K562 (cell line): ENCODE measurements at regions not wholly inside any gene's neighbourhood (a gene's known extent, or its start where the extent isn't known, plus 50 kb on each side); places are given as distances from the start of the nearest gene placed in this dataset.
A peak's percentile ranks its signal among the peaks of the same experiment; 100 is the strongest.

ENCODE experiments used
- ATAC-seq: fragments of 200-7000 bp; cut with Tn5 transposase; 3 replicates; pipeline ENCODE4 v1.9.1; 2020; ENCODE audit warnings: moderate library complexity
- BruUV-seq: library from RNA; stranded (reverse); fragments of 400-500 nt; replicated peaks from 2 replicates; lab custom pipeline; 2021; lab: Mats Ljungman, UMichigan
- CTCF ChIA-PET: fragments of 300-600 bp; formaldehyde crosslinking; extraction: SDS; loops from one replicate; lab custom pipeline; 2021; ENCODE audit warnings: low intra/inter-chr PET ratio; lab: Yijun Ruan, JAX
- POLR2A ChIA-PET: fragments of 300-600, 350-650 bp; sonication (Branson Sonifier 250); formaldehyde crosslinking; extraction: SDS; loops from one replicate; lab custom pipeline; 2021; ENCODE audit warnings: antibody characterized with exemption, inconsistent platforms; lab: Yijun Ruan, JAX
- DNase-seq, 4 experiments: peaks; one replicate each; pipeline versions ENCODE4 v3.0.0 to v3.0.0-alpha.2; 2011 to 2018; ENCODE audit warnings: low spot score in 3 of 4, mixed read lengths in 3 of 4; ENCODE audit errors: extremely low read depth in 1 of 4
- FAIRE-seq: peaks from 2 replicates; lab custom pipeline; 2011; peaks lifted over from hg19 to GRCh38; lab: Jason Lieb, UNC
- H2AFZ ChIP-seq: 2 replicates; pipeline ENCODE4 v1.6.0; 2011; ENCODE audit warnings: low read depth, low read length, control low read depth, inconsistent platforms
- H3K27ac ChIP-seq: fragments of 200-600 bp; 3 replicates; pipeline ENCODE4 v1.8.0; 2011; ENCODE audit warnings: low read depth, mild to moderate bottlenecking, control low read depth, inconsistent platforms, low read length, moderate library complexity, mixed read lengths; ENCODE audit errors: extremely low read depth
- H3K27me3 ChIP-seq, 2 experiments: fragments of 300-600 bp in 1 of 2; 2 replicates in 1 of 2; 3 replicates in 1 of 2; pipeline versions ENCODE4 v1.6.0 to v1.8.0; 2011; ENCODE audit warnings: inconsistent platforms in 2 of 2, low read length in 2 of 2, mild to moderate bottlenecking in 1 of 2, mixed read lengths in 1 of 2, moderate library complexity in 1 of 2; ENCODE audit not compliant: control insufficient read depth in 2 of 2, insufficient read depth in 2 of 2
- H3K36me3 ChIP-seq: fragments of 300-600 bp; 3 replicates; pipeline ENCODE4 v1.8.0; 2011; ENCODE audit warnings: mild to moderate bottlenecking, low read length, inconsistent platforms; ENCODE audit not compliant: control insufficient read depth, insufficient read depth
- H3K4me1 ChIP-seq, 2 experiments: fragments of 200-600 bp in 1 of 2; replicated peaks in 1 of 2; 2 replicates in 1 of 2; 3 replicates in 1 of 2; pipeline versions ENCODE4 v1.5.1 to v1.8.0; 2011; ENCODE audit warnings: inconsistent platforms in 2 of 2, low read length in 2 of 2, mild to moderate bottlenecking in 1 of 2, mixed read lengths in 1 of 2, moderate library complexity in 1 of 2; ENCODE audit not compliant: control insufficient read depth in 2 of 2, insufficient read depth in 2 of 2
- H3K4me2 ChIP-seq: 2 replicates; pipeline ENCODE4 v1.6.1; 2011; ENCODE audit warnings: low read length, control low read depth, inconsistent platforms, mixed read lengths; ENCODE audit not compliant: insufficient read depth
- H3K4me3 ChIP-seq: fragments of 200-600 bp; sonication (generic), shearing (Covaris generic); 2 replicates; pipeline ENCODE4 v1.5.1; 2016; ENCODE audit warnings: control low read depth, inconsistent platforms
- H3K79me2 ChIP-seq: fragments of 200-600 bp; 3 replicates; pipeline ENCODE4 v1.8.0; 2011; ENCODE audit warnings: low read length, inconsistent platforms; ENCODE audit not compliant: control insufficient read depth, insufficient read depth
- H3K9ac ChIP-seq, 2 experiments: 2 replicates each; pipeline versions ENCODE4 v1.6.0 to v1.6.1; 2011; ENCODE audit warnings: low read depth in 2 of 2, low read length in 2 of 2, control low read depth in 1 of 2, inconsistent platforms in 1 of 2, mild to moderate bottlenecking in 1 of 2, mixed read lengths in 1 of 2; ENCODE audit not compliant: insufficient read depth in 1 of 2
- H3K9me1 ChIP-seq: one replicate; pipeline ENCODE4 v1.6.0; 2011; ENCODE audit warnings: inconsistent platforms, mild to moderate bottlenecking, low read length, moderate library complexity; ENCODE audit not compliant: control insufficient read depth, insufficient read depth
- H3K9me3 ChIP-seq: replicated peaks from 2 replicates; pipeline ENCODE4 v1.5.1; 2011; ENCODE audit warnings: low read depth, low read length, inconsistent platforms; ENCODE audit not compliant: control insufficient read depth, insufficient read depth
- H4K20me1 ChIP-seq: replicated peaks from 2 replicates; pipeline ENCODE4 v1.6.1; 2011; ENCODE audit warnings: low read length, inconsistent platforms, mixed read lengths; ENCODE audit not compliant: control insufficient read depth, insufficient read depth
- CBFA2T2 ChIP-seq: fragments of 450-650 bp; conservative IDR thresholded peaks from 2 replicates; pipeline ENCODE4 v1.6.1; 2017; ENCODE audit warnings: mild to moderate bottlenecking
- CBFB ChIP-seq: sonication (generic); formaldehyde crosslinking; IDR thresholded peaks from 2 replicates; pipeline ENCODE4 v1.4.0; 2020; ENCODE audit warnings: mild to moderate bottlenecking, missing genetic modification reagents
- DACH1 ChIP-seq: fragments of 450-650 bp; IDR thresholded peaks from 2 replicates; pipeline ENCODE4 v1.6.1; 2018; ENCODE audit not compliant: partially characterized antibody
- DEAF1 ChIP-seq: fragments of 450-650 bp; formaldehyde crosslinking; IDR thresholded peaks from 2 replicates; pipeline ENCODE4 v1.4.0; 2020; ENCODE audit warnings: mild to moderate bottlenecking, moderate library complexity
- ERF ChIP-seq: fragments of 450-650 bp; formaldehyde crosslinking; IDR thresholded peaks from 2 replicates; pipeline ENCODE4 v1.4.0; 2020; ENCODE audit warnings: mild to moderate bottlenecking, mixed read lengths
- KHSRP ChIP-seq: fragments of 450-650 bp; IDR thresholded peaks from 2 replicates; pipeline ENCODE4 v1.6.1; 2017
- RAD21 ChIP-seq, 2 experiments: fragments of 250-450 bp in 1 of 2; fragments of 450-650 bp in 1 of 2; sonication (Bioruptor Pico) in 1 of 2; formaldehyde crosslinking in 1 of 2; IDR thresholded peaks in 1 of 2; conservative IDR thresholded peaks in 1 of 2; 2 replicates each; pipeline versions ENCODE4 v1.4.0 to v1.8.0; 2020 to 2022; ENCODE audit warnings: mild to moderate bottlenecking in 2 of 2, moderate library complexity in 1 of 2
- TFAP4 ChIP-seq: sonication (generic); formaldehyde crosslinking; IDR thresholded peaks from 2 replicates; pipeline ENCODE4 v1.8.0; 2022; ENCODE audit warnings: missing genetic modification reagents, mild to moderate bottlenecking, moderate library complexity, borderline replicate concordance
- ZNF609 ChIP-seq: sonication (generic); formaldehyde crosslinking; IDR thresholded peaks from 2 replicates; pipeline ENCODE4 v1.8.1; 2023; ENCODE audit warnings: missing genetic modification reagents, mild to moderate bottlenecking, borderline replicate concordance
- WGBS: fragments of 100-300 bp; shearing (Covaris generic); methylation state at CpG from one replicate; pipeline ENCODE4 v1.1.6; 2016; ENCODE audit warnings: low coverage, mixed read lengths; ENCODE audit not compliant: insufficient coverage; ENCODE audit errors: missing lambda C conversion rate; 5-methylcytosine and 5-hydroxymethylcytosine counted together
- in situ Hi-C: fragments of 300-500 bp; cut with MboI; formaldehyde crosslinking; loops from 4 replicates; pipeline ENCODE4 v1.15.0; 2018; ENCODE audit warnings: inconsistent platforms, mixed read lengths
- intact Hi-C: fragments of 100-400 bp; cut with micrococcal nuclease; formaldehyde crosslinking; loops from 2 replicates; pipeline ENCODE4 v1.14.2; 2022

- TF ChIP-seq DACH1 (peak; percentile 14), RAD21 (CRISPR knock-in tag; conservative IDR thresholded peaks at IDR 0.05 in 1 of 2, IDR thresholded peaks at IDR 0.05 in 1 of 2) (peak; percentile 69 to 78), CBFB (CRISPR knock-in tag) (no peak), DEAF1 (CRISPR knock-in tag) (peak; percentile 54)
Observed at GRCh38 chr7:13279854-13280435, 592.5 kb downstream of the ARL4A start (continued).

- no peaks in the 10 kb centered on the region for H3K9me3 ChIP-seq
- ChIA-PET POLR2A (no interaction called here), CTCF (interaction anchor here (1.1 to 2.5 kb wide), 2 partner anchors 1175 to 1409 kb away, joined by 7 to 8 read pairs; no protein-coding TSS in a partner anchor)
- H3K27me3 ChIP-seq = no peaks in the 10 kb centered on the region
- H3K9me1 ChIP-seq = no peaks in the 10 kb centered on the region
- 0% methylated on average over 3 of the region's 3 CpGs for WGBS
- DNase-seq = no peak
- H4K20me1 ChIP-seq = no peaks in the 10 kb centered on the region
- no peak for ATAC-seq
- no TSS peak for BruUV-seq
- no peaks in the 10 kb centered on the region for H3K36me3 ChIP-seq
- intact Hi-C loops (loop anchor here (10.0 kb wide), 1 partner anchor 1732 kb away; no protein-coding TSS in a partner anchor), in situ Hi-C loops (loop anchor here (10.0 kb wide), 1 partner anchor 1172 kb away; no protein-coding TSS in a partner anchor)
- no peaks in the 10 kb centered on the region for H3K4me1 ChIP-seq
- no peak overlapping the region for H3K4me2 ChIP-seq
- no peak overlapping the region for H3K4me3 ChIP-seq
- no peak overlapping the region for H3K27ac ChIP-seq
- H2AFZ ChIP-seq = no peak overlapping the region
- no peak overlapping the region for H3K9ac ChIP-seq
- FAIRE-seq = no peak
- no peaks in the 10 kb centered on the region for H3K79me2 ChIP-seq
- no peak for TF ChIP-seq TFAP4 (CRISPR knock-in tag)
- no peak for TF ChIP-seq ZNF609 (CRISPR knock-in tag)
- no peak for TF ChIP-seq CBFA2T2
- TF ChIP-seq ERF (CRISPR knock-in tag) = no peak
- TF ChIP-seq DEAF1 (CRISPR knock-in tag) = peak; percentile 46; the same call in 1 of the 2 replicates
- TF ChIP-seq KHSRP = no peak
Observed at GRCh38 chr7:13282377-13282980, 595.0 kb downstream of the ARL4A start.
